BJ (cell line): ENCODE measurements at regions not wholly inside any gene's neighbourhood (a gene's known extent, or its start where the extent isn't known, plus 50 kb on each side); places are given as distances from the start of the nearest gene placed in this dataset.

Experiments
- CTCF ChIA-PET: fragments of 350-600 bp; formaldehyde crosslinking; extraction: SDS; loops from one replicate; lab custom pipeline; 2021; ENCODE audit warnings: antibody characterized with exemption, inconsistent platforms; lab: Yijun Ruan, JAX
- POLR2A ChIA-PET: fragments of 300-600 bp; sonication (Branson Sonifier 250); formaldehyde crosslinking; extraction: SDS; loops from one replicate; lab custom pipeline; 2021; ENCODE audit warnings: antibody characterized with exemption; lab: Charles Lee
- DNase-seq: peaks from one replicate; pipeline ENCODE4 v3.0.0-alpha.2; 2011; ENCODE audit warnings: low read depth
- H3K27me3 ChIP-seq: 2 replicates; pipeline ENCODE4 v1.6.0; 2011; ENCODE audit warnings: low read length; ENCODE audit not compliant: control insufficient read depth, insufficient read depth
- H3K36me3 ChIP-seq: 2 replicates; pipeline ENCODE4 v1.5.1; 2011; ENCODE audit warnings: low read length; ENCODE audit not compliant: control insufficient read depth, insufficient read depth
- H3K4me3 ChIP-seq: 2 replicates; pipeline ENCODE4 v1.5.1; 2011; ENCODE audit warnings: low read depth, mild to moderate bottlenecking, control low read depth, low read length
- CTCF ChIP-seq: IDR thresholded peaks from 2 replicates; pipeline ENCODE4 v1.5.1; 2011; ENCODE audit warnings: low read depth, mild to moderate bottlenecking, control low read depth, inconsistent platforms, low read length, moderate library complexity; ENCODE audit not compliant: insufficient read depth

GRCh38 chr14:104344818-104345620, 206.6 kb downstream of the KIF26A start:
- DNase-seq, result no peak
- H3K36me3 ChIP-seq, result no peaks in the 10 kb centered on the region
- no peak overlapping the region for H3K4me3 ChIP-seq
- ChIA-PET POLR2A (no interaction called here), CTCF (no interaction called here)
- no peak for TF ChIP-seq CTCF
- no peaks in the 10 kb centered on the region for H3K27me3 ChIP-seq

GRCh38 chr14:104345621-104346462, 207.5 kb downstream of the KIF26A start:
- POLR2A ChIA-PET, result no interaction called here

GRCh38 chr14:104346608-104347007, 208.2 kb downstream of the KIF26A start:
- H3K36me3 ChIP-seq, result no peaks in the 10 kb centered on the region
- POLR2A ChIA-PET, result no interaction called here

More at GRCh38 chr14:104345621-104346462, 207.5 kb downstream of the KIF26A start:
- Histone ChIP-seq H3K27me3 (no peaks in the 10 kb centered on the region), H3K4me3 (no peak overlapping the region), H3K36me3 (no peaks in the 10 kb centered on the region)
- no peak for TF ChIP-seq CTCF
- DNase-seq, result no peak
- CTCF ChIA-PET, result interaction anchor here (0.6 kb wide), 1 partner anchor 33 kb away, joined by 3 read pairs; no protein-coding TSS in a partner anchor

GRCh38 chr14:104348741-104349140, 210.4 kb downstream of the KIF26A start:
- H3K36me3 ChIP-seq, result no peaks in the 10 kb centered on the region
- H3K27me3 ChIP-seq, result no peaks in the 10 kb centered on the region
- POLR2A ChIA-PET, result no interaction called here
- H3K4me3 ChIP-seq, result no peak overlapping the region
- no peak for DNase-seq
- CTCF ChIA-PET, result no interaction called here
- TF ChIP-seq CTCF, result no peak

More at GRCh38 chr14:104346608-104347007, 208.2 kb downstream of the KIF26A start:
- H3K27me3 ChIP-seq, result no peaks in the 10 kb centered on the region
- CTCF ChIA-PET, result interaction anchor here (0.6 kb wide), 1 partner anchor 34 kb away, joined by 3 read pairs; no protein-coding TSS in a partner anchor
- H3K4me3 ChIP-seq, result no peak overlapping the region
- TF ChIP-seq CTCF, result no peak
- no peak for DNase-seq

GRCh38 chr14:104349950-104350349, 211.6 kb downstream of the KIF26A start:
- CTCF ChIA-PET, result no interaction called here
- Histone ChIP-seq H3K27me3 (no peaks in the 10 kb centered on the region), H3K4me3 (no peak overlapping the region), H3K36me3 (no peaks in the 10 kb centered on the region)
- POLR2A ChIA-PET, result no interaction called here
- no peak for TF ChIP-seq CTCF
- DNase-seq, result no peak
